GM12878 (cell line): ENCODE measurements at regions not wholly inside any gene's neighbourhood (a gene's known extent, or its start where the extent isn't known, plus 50 kb on each side); places are given as distances from the start of the nearest gene placed in this dataset.

Experiments used
- ATAC-seq: fragments of 200-7000 bp; cut with Tn5 transposase; 3 replicates; pipeline ENCODE4 v1.9.1; 2020; ENCODE audit warnings: mild to moderate bottlenecking, moderate library complexity
- BruUV-seq: library from RNA; stranded (reverse); fragments of 400-500 nt; replicated peaks from 2 replicates; lab custom pipeline; 2021; lab: Mats Ljungman, UMichigan
- CTCF ChIA-PET: fragments of 300-600 bp; sonication (Branson Sonifier 250); formaldehyde crosslinking; extraction: SDS; loops from one replicate; lab custom pipeline; 2021; ENCODE audit warnings: inconsistent platforms; lab: Yijun Ruan, JAX
- POLR2A ChIA-PET: fragments of 350-600 bp; formaldehyde crosslinking; extraction: SDS; loops from one replicate; lab custom pipeline; 2021; ENCODE audit warnings: inconsistent platforms; lab: Charles Lee
- RAD21 ChIA-PET: fragments of 300-600 bp; sonication (Branson Sonifier 250); formaldehyde crosslinking; loops from one replicate; lab custom pipeline; 2023; ENCODE audit warnings: antibody characterized with exemption; ENCODE audit not compliant: unreplicated experiment; lab: Charles Lee
- SMC1A ChIA-PET: fragments of 300-600 bp; sonication (Branson Sonifier 250); formaldehyde crosslinking; loops from one replicate; lab custom pipeline; 2023; ENCODE audit not compliant: unreplicated experiment, uncharacterized antibody; lab: Charles Lee
- DNase-seq: peaks from one replicate; pipeline ENCODE4 v3.0.0-alpha.2; 2011; ENCODE audit warnings: low read depth, low spot score
- FAIRE-seq: peaks from 3 replicates; lab custom pipeline; 2011; peaks lifted over from hg19 to GRCh38; lab: Jason Lieb, UNC
- H2AFZ ChIP-seq: 2 replicates; pipeline ENCODE4 v1.6.0; 2011; ENCODE audit warnings: low read depth, low read length, control low read depth; ENCODE audit not compliant: control insufficient read depth
- H3K27ac ChIP-seq: 2 replicates; pipeline ENCODE4 v1.5.1; 2011; ENCODE audit warnings: control low read depth; ENCODE audit not compliant: control insufficient read depth, insufficient read depth
- H3K27me3 ChIP-seq, 2 experiments: replicated peaks in 1 of 2; 2 replicates each; pipeline versions ENCODE4 v1.6.0 to v1.6.1; 2011; ENCODE audit warnings: low read length in 1 of 2; ENCODE audit not compliant: control insufficient read depth in 2 of 2, insufficient read depth in 2 of 2
- H3K36me3 ChIP-seq, 2 experiments: 2 replicates each; pipeline ENCODE4 v1.5.1; 2011; ENCODE audit warnings: low read length in 1 of 2; ENCODE audit not compliant: control insufficient read depth in 2 of 2, insufficient read depth in 2 of 2
- H3K4me1 ChIP-seq: 2 replicates; pipeline ENCODE4 v1.6.1; 2011; ENCODE audit warnings: mild to moderate bottlenecking, low read length, moderate library complexity, mixed read lengths; ENCODE audit not compliant: control insufficient read depth, insufficient read depth
- H3K4me2 ChIP-seq: 2 replicates; pipeline ENCODE4 v1.6.0; 2011; ENCODE audit warnings: control low read depth; ENCODE audit not compliant: control insufficient read depth, insufficient read depth
- H3K4me3 ChIP-seq: fragments of 200-600 bp; sonication (generic); 2 replicates; pipeline ENCODE4 v1.5.1; 2016
- H3K79me2 ChIP-seq: 2 replicates; pipeline ENCODE4 v1.6.0; 2011; ENCODE audit warnings: low read length; ENCODE audit not compliant: control insufficient read depth, insufficient read depth
- H3K9ac ChIP-seq: 2 replicates; pipeline ENCODE4 v1.8.0; 2011; ENCODE audit warnings: low read length, control low read depth, mixed read lengths; ENCODE audit not compliant: control insufficient read depth, insufficient read depth
- H3K9me3 ChIP-seq: replicated peaks from 3 replicates; pipeline ENCODE4 v1.5.1; 2011; ENCODE audit warnings: mild to moderate bottlenecking, low read length; ENCODE audit not compliant: control insufficient read depth, insufficient read depth
- H4K20me1 ChIP-seq: 2 replicates; pipeline ENCODE4 v1.6.0; 2011; ENCODE audit not compliant: control insufficient read depth, insufficient read depth
- ATF7 ChIP-seq: fragments of 450-650 bp; IDR thresholded peaks from 2 replicates; pipeline ENCODE4 v1.6.1; 2016; ENCODE audit warnings: low read depth, mild to moderate bottlenecking
- EED ChIP-seq: sonication (generic); IDR thresholded peaks from 2 replicates; pipeline ENCODE4 v1.6.1; 2016; ENCODE audit warnings: antibody characterized with exemption, low read depth
- IKZF2 ChIP-seq, 2 experiments: fragments of 450-650 bp; IDR thresholded peaks; 2 replicates each; pipeline ENCODE4 v1.6.1; 2017; ENCODE audit warnings: mild to moderate bottlenecking in 2 of 2, moderate library complexity in 2 of 2
- KAT2A ChIP-seq: conservative IDR thresholded peaks from 2 replicates; pipeline ENCODE4 v1.6.1; 2011; ENCODE audit warnings: low read depth, low read length; ENCODE audit not compliant: control insufficient read depth
- LARP7 ChIP-seq: fragments of 450-650 bp; IDR thresholded peaks from 2 replicates; pipeline ENCODE4 v1.6.1; 2017; ENCODE audit warnings: mild to moderate bottlenecking
- NFIC ChIP-seq: IDR thresholded peaks from 2 replicates; pipeline ENCODE4 v1.6.1; 2012; ENCODE audit warnings: low read depth, mild to moderate bottlenecking, inconsistent platforms, low read length, moderate library complexity
- NR2F1 ChIP-seq: fragments of 450-650 bp; conservative IDR thresholded peaks from 2 replicates; pipeline ENCODE4 v1.6.1; 2017; ENCODE audit warnings: mild to moderate bottlenecking
- RBBP5 ChIP-seq: fragments of 200-600 bp; sonication (generic); conservative IDR thresholded peaks from 2 replicates; pipeline ENCODE4 v1.6.1; 2016
- SMC3 ChIP-seq: IDR thresholded peaks from 2 replicates; pipeline ENCODE4 v1.6.1; 2011; ENCODE audit warnings: low read length, improper control_type of control experiment, borderline replicate concordance
- ZNF207 ChIP-seq: fragments of 450-650 bp; IDR thresholded peaks from 2 replicates; pipeline ENCODE4 v1.6.1; 2014; ENCODE audit warnings: antibody characterized with exemption, mild to moderate bottlenecking, borderline replicate concordance
- WGBS: methylation state at CpG from one replicate; pipeline ENCODE4 v1.1.6; 2016; ENCODE audit warnings: low lambda C conversion rate; ENCODE audit not compliant: insufficient replicate concordance, insufficient coverage; ENCODE audit errors: missing lambda C conversion rate; 5-methylcytosine and 5-hydroxymethylcytosine counted together
- in situ Hi-C: fragments of 300-500 bp; cut with MboI; formaldehyde crosslinking; loops from 9 replicates; pipeline ENCODE4 v1.14.3; 2018; ENCODE audit warnings: mixed read lengths
- intact Hi-C: fragments of 100-400 bp; cut with micrococcal nuclease; formaldehyde crosslinking; loops from one replicate; pipeline ENCODE4 v1.14.2; 2022; ENCODE audit not compliant: unreplicated experiment
- TF ChIP-seq, protein P1 (sequence below): fragments of 450-650 bp; IDR thresholded peaks from 2 replicates; pipeline ENCODE4 v1.6.1; 2017; ENCODE audit warnings: borderline replicate concordance

DNA sequence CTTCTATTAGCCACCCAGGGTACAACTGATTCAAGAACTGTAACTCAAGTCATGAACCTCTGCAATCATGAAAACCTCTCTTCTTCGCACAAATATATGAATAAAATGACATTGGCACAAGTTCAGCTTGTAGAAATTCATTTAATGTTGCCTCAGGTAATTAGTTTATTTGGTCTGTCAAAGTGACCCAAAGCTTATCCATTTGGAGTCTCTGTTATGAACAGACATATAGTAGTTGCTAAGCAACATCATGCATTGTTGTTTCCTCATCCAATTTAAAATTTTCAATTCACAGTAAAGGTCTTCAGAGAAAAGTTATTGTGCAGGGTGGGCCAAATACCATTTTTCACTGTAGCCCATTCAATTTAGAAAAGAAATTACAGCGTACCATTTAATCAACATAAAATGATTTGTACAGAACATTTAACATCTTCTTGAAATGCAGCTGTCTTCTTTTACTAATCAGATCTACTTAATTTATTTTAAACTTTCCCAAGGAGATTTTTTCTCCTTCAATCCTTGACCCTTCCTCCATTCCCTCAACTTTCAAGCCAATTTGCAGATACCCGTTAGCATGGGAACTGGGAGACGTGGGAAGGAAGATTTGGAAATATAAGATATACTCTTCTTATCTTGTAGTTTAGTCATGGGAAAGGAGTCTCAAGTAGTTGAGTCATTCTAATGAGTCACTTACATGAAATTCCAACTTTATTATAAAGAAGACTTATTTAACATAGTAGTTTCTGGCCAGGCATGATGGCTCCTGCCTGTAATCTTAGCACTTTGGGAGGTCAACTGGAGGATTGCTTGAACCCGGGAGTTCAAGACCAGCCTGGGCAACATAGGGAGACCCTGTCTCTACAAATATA lies 231.3 kb downstream of the ATPSCKMT start:
- no peaks in the 10 kb centered on the region for H3K79me2 ChIP-seq
- no peaks in the 10 kb centered on the region for H4K20me1 ChIP-seq
- no peaks in the 10 kb centered on the region for H3K27me3 ChIP-seq
- no peaks in the 10 kb centered on the region for H3K4me1 ChIP-seq
- CTCF ChIA-PET, result no interaction called here
- RAD21 ChIA-PET, result no interaction called here
- no peak overlapping the region for H3K4me2 ChIP-seq
- H3K9ac ChIP-seq, result no peak overlapping the region
- no TSS peak for BruUV-seq
- intact Hi-C loops (no loop called here), in situ Hi-C loops (no loop called here)
- H2AFZ ChIP-seq, result no peak overlapping the region
- ATAC-seq (no peak), DNase-seq (no peak), FAIRE-seq (no peak)
- no peaks in the 10 kb centered on the region for H3K9me3 ChIP-seq
- POLR2A ChIA-PET, result no interaction called here
- 31% methylated on average over 5 of the region's 5 CpGs for WGBS
- H3K36me3 ChIP-seq, result no peaks in the 10 kb centered on the region
- no peak overlapping the region for H3K27ac ChIP-seq
- SMC1A ChIA-PET, result no interaction called here
- TF ChIP-seq EED, result no peak
- TF ChIP-seq SMC3, result no peak
- TF ChIP-seq, protein P1, sequence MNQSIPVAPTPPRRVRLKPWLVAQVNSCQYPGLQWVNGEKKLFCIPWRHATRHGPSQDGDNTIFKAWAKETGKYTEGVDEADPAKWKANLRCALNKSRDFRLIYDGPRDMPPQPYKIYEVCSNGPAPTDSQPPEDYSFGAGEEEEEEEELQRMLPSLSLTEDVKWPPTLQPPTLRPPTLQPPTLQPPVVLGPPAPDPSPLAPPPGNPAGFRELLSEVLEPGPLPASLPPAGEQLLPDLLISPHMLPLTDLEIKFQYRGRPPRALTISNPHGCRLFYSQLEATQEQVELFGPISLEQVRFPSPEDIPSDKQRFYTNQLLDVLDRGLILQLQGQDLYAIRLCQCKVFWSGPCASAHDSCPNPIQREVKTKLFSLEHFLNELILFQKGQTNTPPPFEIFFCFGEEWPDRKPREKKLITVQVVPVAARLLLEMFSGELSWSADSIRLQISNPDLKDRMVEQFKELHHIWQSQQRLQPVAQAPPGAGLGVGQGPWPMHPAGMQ, result no peak
- TF ChIP-seq KAT2A, result no peak
- no peak for TF ChIP-seq NFIC
- no peak for TF ChIP-seq ATF7
- no peak for TF ChIP-seq RBBP5
- no peak for TF ChIP-seq LARP7
- TF ChIP-seq ZNF207, result no peak
- TF ChIP-seq NR2F1, result no peak
- no peak for TF ChIP-seq IKZF2 (IDR thresholded peaks at IDR 0.05)
- H3K4me3 ChIP-seq, result no peak overlapping the region
